H1 (cell line): ENCODE measurements at regions not wholly inside any gene's neighbourhood (a gene's known extent, or its start where the extent isn't known, plus 50 kb on each side); places are given as distances from the start of the nearest gene placed in this dataset.

Source experiments
- BRCA1 ChIP-seq: IDR thresholded peaks from 2 replicates; pipeline ENCODE4 v1.6.1; 2012; ENCODE audit warnings: low read depth, low read length, improper control_type of control experiment
- EGR1 ChIP-seq: IDR thresholded peaks from 2 replicates; pipeline ENCODE4 v1.6.1; 2011; ENCODE audit warnings: low read depth, low read length, borderline replicate concordance
- SRF ChIP-seq: IDR thresholded peaks from 2 replicates; pipeline ENCODE4 v1.6.1; 2011; ENCODE audit warnings: mild to moderate bottlenecking, low read depth, low read length, moderate library complexity

DNA sequence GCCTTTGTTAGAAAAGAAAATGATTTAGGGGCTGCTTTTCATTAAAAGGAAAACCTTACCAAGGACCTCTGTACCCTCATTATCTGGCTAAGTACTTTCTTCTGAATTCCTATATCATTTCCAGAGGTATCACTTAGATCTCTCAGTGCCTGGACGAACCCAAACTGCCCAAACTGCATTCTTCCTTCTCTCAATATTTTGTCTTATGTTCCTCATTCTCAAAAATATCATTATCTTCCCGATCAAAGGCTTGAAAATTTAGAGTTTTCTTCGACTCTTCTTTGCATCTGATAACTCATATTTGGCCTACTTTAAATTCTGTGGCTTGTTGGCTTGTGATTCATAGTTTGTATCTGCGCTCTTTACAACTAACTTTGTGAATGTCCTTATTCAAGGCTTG lies 136.7 kb upstream of the TAF11L2 start (continued):
- no peak for TF ChIP-seq SRF
- no peak for TF ChIP-seq EGR1
- TF ChIP-seq BRCA1 = no peak
